GM12872 (cell line): ENCODE measurements at regions not wholly inside any gene's neighbourhood (a gene's known extent, or its start where the extent isn't known, plus 50 kb on each side); places are given as distances from the start of the nearest gene placed in this dataset.

ENCODE experiments used
- TF ChIP-seq, protein P1 (sequence below): IDR thresholded peaks from 3 replicates; pipeline ENCODE4 v1.5.1; 2011; ENCODE audit warnings: low read depth, mild to moderate bottlenecking, low read length, moderate library complexity; ENCODE audit not compliant: insufficient read depth

- TF ChIP-seq, protein P1, sequence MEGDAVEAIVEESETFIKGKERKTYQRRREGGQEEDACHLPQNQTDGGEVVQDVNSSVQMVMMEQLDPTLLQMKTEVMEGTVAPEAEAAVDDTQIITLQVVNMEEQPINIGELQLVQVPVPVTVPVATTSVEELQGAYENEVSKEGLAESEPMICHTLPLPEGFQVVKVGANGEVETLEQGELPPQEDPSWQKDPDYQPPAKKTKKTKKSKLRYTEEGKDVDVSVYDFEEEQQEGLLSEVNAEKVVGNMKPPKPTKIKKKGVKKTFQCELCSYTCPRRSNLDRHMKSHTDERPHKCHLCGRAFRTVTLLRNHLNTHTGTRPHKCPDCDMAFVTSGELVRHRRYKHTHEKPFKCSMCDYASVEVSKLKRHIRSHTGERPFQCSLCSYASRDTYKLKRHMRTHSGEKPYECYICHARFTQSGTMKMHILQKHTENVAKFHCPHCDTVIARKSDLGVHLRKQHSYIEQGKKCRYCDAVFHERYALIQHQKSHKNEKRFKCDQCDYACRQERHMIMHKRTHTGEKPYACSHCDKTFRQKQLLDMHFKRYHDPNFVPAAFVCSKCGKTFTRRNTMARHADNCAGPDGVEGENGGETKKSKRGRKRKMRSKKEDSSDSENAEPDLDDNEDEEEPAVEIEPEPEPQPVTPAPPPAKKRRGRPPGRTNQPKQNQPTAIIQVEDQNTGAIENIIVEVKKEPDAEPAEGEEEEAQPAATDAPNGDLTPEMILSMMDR: no peak
Observed at GRCh38 chr17:79425686-79426085, 185.2 kb downstream of the RBFOX3 start.

- TF ChIP-seq, protein P1: no peak
Observed at GRCh38 chr17:79424471-79425185, 186.2 kb downstream of the RBFOX3 start.

DNA sequence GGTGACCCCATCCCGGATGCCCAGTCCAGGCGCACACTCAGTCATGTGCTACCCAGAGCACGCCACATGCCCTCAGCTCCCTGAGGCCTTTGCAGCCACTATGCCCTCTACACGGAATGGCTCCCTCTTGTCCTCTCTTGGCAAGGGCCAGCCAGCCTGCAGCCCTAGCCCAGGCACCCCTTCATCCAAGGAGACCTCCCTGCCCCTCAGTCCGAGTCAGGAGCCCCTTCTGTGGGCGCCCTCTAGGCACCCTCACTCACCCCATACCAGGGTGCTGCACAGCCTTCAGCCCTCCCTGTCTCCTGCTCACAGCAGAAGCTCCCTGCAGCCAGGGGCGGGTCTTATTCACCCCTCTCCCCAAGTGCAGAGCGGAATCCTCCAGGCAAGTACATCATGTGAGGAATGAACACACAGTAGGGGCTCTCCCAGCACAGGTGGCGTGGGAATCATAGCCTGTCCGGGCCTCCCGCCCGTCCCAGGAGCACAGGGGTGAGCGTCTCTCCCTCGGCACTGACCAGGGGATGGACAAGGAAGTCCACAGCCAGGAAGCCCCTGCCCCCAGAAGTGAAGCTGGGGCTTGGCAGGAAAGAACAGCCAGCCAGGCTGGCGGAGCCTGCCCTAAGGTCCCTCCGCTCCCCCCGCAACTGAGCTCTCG is 186.9 kb downstream of the RBFOX3 start:
- TF ChIP-seq, protein P1: no peak

GRCh38 chr17:79422236-79422635 is 188.6 kb downstream of the RBFOX3 start:
- TF ChIP-seq, protein P1: no peak

DNA sequence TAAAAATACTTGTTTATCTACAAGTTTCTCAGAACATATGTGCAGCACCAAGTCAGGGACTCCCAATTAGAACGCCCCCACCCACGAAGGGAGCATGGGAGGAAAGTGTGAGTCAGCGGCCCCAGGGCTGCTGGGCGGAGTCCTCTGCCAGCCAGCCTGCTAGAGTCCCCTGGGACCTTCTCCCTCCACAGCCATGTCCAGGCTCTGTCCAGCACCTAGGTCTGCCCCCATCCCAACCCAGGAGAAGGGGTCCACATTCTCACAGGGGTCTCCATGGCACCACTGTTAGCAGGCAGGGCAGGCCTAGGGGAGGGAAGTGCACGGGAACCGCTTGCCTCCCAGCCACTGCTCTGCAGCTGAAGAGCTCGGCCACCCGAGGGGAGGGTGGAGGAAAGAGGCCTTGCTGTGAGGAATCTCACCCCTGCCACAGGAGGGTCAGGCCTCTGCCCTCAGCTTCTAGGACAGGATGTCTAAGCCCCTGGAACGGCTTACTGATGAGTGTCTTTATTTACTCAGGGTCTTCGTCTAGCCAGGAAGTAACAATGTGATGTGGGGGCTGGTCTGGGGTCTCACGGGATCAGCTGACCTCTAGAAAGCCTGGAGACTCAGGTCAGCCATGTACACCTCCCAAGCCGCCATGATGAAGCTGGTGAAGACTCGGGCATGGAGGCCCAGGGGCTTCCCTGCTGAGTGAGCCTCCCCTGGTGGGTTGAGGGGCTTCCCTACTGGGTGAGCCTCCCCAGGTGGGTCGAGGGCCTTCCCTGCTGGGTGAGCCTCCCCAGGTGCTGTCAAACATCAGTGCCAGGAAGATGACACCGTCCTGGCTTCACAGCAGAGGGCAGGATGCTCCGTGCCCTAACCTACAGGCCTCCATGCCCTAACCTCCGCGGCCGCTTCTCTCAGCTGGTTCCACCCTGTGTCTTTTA is 190.3 kb downstream of the RBFOX3 start:
- TF ChIP-seq, protein P1: no peak

DNA sequence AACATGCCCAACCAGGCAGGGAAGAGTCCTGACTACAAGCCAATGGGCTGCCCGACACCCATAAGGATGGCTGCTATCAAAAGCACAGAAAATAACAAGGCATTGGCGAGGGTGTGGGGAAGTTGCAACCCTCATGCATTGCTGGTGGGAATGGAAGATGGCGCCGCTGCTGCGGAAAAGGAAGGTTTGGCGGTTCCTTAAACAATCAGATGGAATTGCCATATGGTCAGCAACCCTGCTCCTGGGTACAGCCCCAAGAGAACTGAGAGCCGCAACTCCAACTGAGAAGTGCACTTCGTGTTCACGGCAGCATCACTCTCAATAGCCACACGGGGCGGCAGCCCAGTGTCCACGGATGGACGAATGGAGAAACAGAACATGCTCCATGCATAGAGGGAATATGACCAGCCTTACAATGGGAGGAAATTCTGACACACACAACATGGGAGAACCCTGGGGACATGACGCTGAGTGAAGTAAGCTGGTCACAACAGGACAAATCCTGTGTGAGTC is 193.3 kb downstream of the RBFOX3 start:
- TF ChIP-seq, protein P1: no peak

GRCh38 chr17:79415909-79416308 is 194.9 kb downstream of the RBFOX3 start:
- TF ChIP-seq, protein P1: no peak
